ENCODE measurements at regions not wholly inside any gene's neighbourhood (a gene's known extent, or its start where the extent isn't known, plus 50 kb on each side); places are given as distances from the start of the nearest gene placed in this dataset.

DNA sequence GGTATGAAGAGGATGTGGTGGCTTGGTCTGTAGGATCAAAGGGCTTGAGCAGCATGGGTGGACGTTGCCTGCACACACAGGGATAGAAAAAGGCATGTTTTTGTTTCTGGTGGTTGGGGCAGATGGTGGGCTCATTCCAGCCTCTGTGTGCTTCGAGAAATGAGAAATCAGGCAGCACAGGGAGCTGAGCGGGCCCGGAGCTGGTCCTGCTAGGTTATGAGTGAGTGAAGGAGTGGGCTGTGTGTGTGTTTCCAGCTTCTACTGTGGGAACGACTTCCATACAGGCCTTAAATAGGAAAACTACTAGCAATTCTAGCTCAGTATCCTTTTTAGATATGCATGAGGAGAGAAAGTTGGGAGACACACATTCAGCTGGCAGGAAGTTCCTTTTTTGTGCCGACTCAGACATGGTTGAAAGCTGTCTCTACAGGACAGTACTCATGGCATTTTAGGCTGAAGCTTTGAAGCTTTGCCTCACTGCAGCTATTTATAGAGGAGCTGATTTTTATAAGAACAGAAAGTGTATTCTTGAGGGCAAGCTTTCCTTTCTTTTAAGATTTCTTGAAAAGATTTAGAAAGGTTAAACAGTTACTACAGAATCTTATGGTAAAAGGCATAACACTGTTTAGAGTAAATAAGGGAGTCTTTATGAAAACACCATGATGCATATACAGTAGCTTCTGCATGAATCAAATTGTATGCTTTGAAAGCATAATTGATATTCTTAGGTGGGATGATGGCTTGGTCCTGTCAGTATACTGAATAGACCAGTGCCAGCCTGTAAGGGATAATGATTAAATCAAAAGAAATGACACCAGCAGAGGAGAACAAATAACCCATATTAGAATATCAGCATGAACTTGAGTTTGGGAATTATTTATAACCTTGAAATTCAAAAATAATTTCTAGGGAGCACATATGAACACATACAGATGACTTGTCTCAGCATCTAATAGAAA lies 104.0 kb upstream of the MAN1A1 start:
- 73 to 82% methylated on average over 6 of the region's 6 CpGs for WGBS, 2 donors
- no peak for DNase-seq (ENCODE audit: low spot score in 2 of 2)
- intact Hi-C loops (cut with DNase I; ENCODE audit: low total_unique reads), result no loop called here

DNA sequence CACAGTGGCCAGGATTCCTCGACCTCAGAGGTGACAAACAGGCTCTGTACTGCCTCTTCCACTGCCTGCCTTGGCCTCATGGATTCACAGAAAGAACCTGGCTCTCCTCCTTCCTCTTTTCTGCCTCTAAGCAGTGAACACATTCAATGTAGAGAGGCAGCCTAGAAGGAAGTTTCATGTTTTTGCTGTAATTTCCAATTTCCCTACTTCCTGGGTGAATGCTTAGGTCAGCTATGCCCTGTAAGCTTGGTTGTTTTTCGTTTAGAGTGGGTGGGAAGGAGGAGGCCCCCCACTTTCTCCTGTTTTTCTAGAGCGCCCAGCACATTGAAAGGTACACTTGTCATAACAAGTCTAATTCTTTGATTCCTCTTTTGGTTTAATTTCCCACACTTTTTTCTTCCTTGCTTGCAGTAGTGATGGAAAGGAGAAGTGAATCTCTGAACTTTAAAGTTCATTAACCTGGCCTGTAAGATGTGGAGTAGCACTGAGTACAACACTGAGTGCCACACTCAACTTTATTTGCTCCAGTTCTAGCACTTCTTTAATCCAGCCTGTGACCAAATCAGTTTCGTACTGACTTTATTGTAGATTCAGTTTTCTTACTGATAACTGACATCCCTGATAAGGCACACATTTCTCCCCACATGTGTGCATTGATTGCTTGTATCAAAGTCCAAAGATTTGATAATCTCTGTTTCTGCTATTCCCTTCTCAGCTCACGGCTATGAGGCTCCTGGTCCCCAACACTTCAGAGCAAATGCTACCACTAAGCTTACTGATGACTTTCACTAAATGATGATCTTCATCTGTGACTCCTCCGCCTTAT lies 100.0 kb upstream of the MAN1A1 start:
- intact Hi-C loops (cut with DNase I; ENCODE audit: low total_unique reads), result no loop called here

More for the DNA sequence above, 104.0 kb upstream of the MAN1A1 start:
- H3K4me3 ChIP-seq (ENCODE audit: low read depth, poor library complexity, severe bottlenecking), result no peak overlapping the region
- TF ChIP-seq, protein P1, sequence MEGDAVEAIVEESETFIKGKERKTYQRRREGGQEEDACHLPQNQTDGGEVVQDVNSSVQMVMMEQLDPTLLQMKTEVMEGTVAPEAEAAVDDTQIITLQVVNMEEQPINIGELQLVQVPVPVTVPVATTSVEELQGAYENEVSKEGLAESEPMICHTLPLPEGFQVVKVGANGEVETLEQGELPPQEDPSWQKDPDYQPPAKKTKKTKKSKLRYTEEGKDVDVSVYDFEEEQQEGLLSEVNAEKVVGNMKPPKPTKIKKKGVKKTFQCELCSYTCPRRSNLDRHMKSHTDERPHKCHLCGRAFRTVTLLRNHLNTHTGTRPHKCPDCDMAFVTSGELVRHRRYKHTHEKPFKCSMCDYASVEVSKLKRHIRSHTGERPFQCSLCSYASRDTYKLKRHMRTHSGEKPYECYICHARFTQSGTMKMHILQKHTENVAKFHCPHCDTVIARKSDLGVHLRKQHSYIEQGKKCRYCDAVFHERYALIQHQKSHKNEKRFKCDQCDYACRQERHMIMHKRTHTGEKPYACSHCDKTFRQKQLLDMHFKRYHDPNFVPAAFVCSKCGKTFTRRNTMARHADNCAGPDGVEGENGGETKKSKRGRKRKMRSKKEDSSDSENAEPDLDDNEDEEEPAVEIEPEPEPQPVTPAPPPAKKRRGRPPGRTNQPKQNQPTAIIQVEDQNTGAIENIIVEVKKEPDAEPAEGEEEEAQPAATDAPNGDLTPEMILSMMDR (IDR thresholded peaks at IDR 0.05), result no peak
- no peak for TF ChIP-seq POLR2A (IDR thresholded peaks at IDR 0.05)

DNA sequence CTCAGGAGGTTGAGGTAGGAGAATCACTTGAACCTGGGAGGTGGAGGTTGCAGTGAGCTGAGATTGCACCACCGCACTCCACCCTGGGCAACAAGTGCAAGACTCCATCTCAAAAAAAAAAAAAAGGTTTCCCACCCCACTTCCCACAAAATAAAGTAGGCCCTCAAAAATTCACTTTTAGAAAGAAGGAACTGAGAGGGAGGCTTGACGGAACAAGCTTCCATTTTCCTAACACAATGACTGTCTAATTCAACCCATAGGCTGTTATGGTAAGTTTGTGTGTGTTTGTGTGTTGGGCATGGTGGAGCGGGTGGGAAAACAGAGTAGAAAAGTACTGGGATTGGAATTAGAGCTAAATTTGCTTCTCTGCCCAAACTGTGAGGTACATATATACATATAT lies 98.4 kb upstream of the MAN1A1 start:
- WGBS, 2 donors, result 88 to 94% methylated on average over 3 of the region's 3 CpGs
- no peak for DNase-seq (ENCODE audit: low spot score in 2 of 2)
- TF ChIP-seq, protein P1 (IDR thresholded peaks at IDR 0.05), result no peak
- TF ChIP-seq POLR2A (IDR thresholded peaks at IDR 0.05), result no peak
- H3K4me3 ChIP-seq (ENCODE audit: low read depth, poor library complexity, severe bottlenecking), result no peak overlapping the region
- intact Hi-C loops (cut with DNase I; ENCODE audit: low total_unique reads), result no loop called here

More for the DNA sequence above, 100.0 kb upstream of the MAN1A1 start:
- 67 to 73% methylated on average over 6 of the region's 6 CpGs for WGBS, 2 donors
- H3K4me3 ChIP-seq (ENCODE audit: low read depth, poor library complexity, severe bottlenecking), result no peak overlapping the region
- TF ChIP-seq POLR2A (IDR thresholded peaks at IDR 0.05), result no peak
- TF ChIP-seq, protein P1 (IDR thresholded peaks at IDR 0.05), result no peak
- no peak for DNase-seq (ENCODE audit: low spot score in 2 of 2)

DNA sequence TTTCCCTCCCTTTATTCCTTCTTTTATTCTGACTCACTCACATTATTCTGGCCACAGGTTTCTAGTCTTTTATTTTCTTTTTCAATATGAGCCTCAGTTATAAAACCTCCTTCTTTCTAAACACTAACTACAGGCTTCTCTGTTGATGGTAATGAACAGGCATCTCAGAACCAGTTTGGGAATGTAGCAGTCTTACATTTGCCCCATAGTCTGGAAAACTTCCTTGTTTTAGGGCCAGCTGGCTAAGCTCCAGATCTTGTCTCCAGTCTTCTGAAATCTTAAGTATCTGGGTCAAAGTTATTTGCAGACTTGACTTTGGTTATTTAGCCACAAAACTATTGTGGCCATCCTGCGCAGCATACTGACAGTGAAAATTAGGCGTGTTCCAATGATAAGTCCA lies 97.0 kb upstream of the MAN1A1 start:
- peak in 1 of 2 donors; percentile 61 for DNase-seq (ENCODE audit: low spot score in 2 of 2)
- 60 to 66% methylated on average over 2 of the region's 2 CpGs for WGBS, 2 donors
- H3K4me3 ChIP-seq (ENCODE audit: low read depth, poor library complexity, severe bottlenecking), result no peak overlapping the region
- no peak for TF ChIP-seq POLR2A (IDR thresholded peaks at IDR 0.05)
- TF ChIP-seq, protein P1 (IDR thresholded peaks at IDR 0.05), result no peak
- intact Hi-C loops (cut with DNase I; ENCODE audit: low total_unique reads), result no loop called here

DNA sequence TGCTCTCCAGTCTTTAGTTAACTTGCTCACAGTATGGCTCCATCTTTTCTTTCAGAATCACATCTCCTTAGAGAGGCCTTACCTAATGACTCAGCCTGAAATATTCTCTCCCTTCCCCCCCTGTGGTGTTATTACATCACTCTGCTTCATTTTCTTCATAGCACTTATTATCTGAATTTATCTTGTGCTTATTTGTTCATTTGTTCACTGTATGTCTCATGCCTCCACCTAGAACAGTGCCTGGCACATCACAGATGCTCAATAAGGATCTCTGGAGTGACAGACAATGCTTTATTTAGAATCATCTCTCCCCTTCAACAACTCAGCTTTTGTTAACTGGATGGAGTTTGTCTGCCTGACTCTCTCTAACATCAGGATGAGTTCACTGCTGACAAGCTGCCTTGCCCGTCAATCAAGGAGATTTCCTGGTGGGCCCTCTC lies 96.6 kb upstream of the MAN1A1 start:
- no peak for TF ChIP-seq POLR2A (IDR thresholded peaks at IDR 0.05)
- TF ChIP-seq, protein P1 (IDR thresholded peaks at IDR 0.05), result no peak
- intact Hi-C loops (cut with DNase I; ENCODE audit: low total_unique reads), result no loop called here
- no peak for DNase-seq (ENCODE audit: low spot score in 2 of 2)
- H3K4me3 ChIP-seq (ENCODE audit: low read depth, poor library complexity, severe bottlenecking), result no peak overlapping the region
- WGBS, 2 donors, result 70 to 83% methylated on average over 1 of the region's 1 CpG

All from lower leg skin (tissue), 4 donors.